Panc1 (cell line): ENCODE measurements at regions not wholly inside any gene's neighbourhood (a gene's known extent, or its start where the extent isn't known, plus 50 kb on each side); places are given as distances from the start of the nearest gene placed in this dataset.

Experiments used
- ATAC-seq: fragments of 200-7000 bp; cut with Tn5 transposase; 2 replicates; pipeline ENCODE4 v1.9.1; 2020; ENCODE audit warnings: mild to moderate bottlenecking, moderate library complexity
- BruUV-seq: library from RNA; stranded (reverse); fragments of 400-500 nt; replicated peaks from 2 replicates; lab custom pipeline; 2021; lab: Mats Ljungman, UMichigan
- CTCF ChIA-PET: fragments of 300-600 bp; sonication (Branson Sonifier 250); formaldehyde crosslinking; loops from one replicate; lab custom pipeline; 2022; ENCODE audit warnings: antibody characterized with exemption; lab: Charles Lee
- POLR2A ChIA-PET: fragments of 300-600 bp; sonication (Branson Sonifier 250); formaldehyde crosslinking; loops from one replicate; lab custom pipeline; 2022; ENCODE audit warnings: antibody characterized with exemption; lab: Charles Lee
- DNase-seq: peaks from one replicate; pipeline ENCODE4 v3.0.0-alpha.2; 2010; ENCODE audit warnings: low read depth, low spot score
- H3K27ac ChIP-seq: 2 replicates; pipeline ENCODE4 v1.5.1; 2011; ENCODE audit warnings: mild to moderate bottlenecking, low read length, inconsistent platforms
- H3K27me3 ChIP-seq: fragments of 200-500 bp; sonication (Bioruptor generic); 2 replicates; pipeline ENCODE4 v1.6.0; 2014; ENCODE audit warnings: low read length, inconsistent platforms; ENCODE audit not compliant: control insufficient read depth, insufficient read depth
- H3K36me3 ChIP-seq: fragments of 200-500 bp; sonication (Bioruptor generic); 2 replicates; pipeline ENCODE4 v1.5.1; 2014; ENCODE audit warnings: inconsistent platforms, mild to moderate bottlenecking, low read length, moderate library complexity; ENCODE audit not compliant: control insufficient read depth, insufficient read depth
- H3K4me1 ChIP-seq: 2 replicates; pipeline ENCODE4 v1.5.1; 2011; ENCODE audit warnings: inconsistent platforms, mild to moderate bottlenecking, low read length, moderate library complexity; ENCODE audit not compliant: control insufficient read depth, insufficient read depth
- H3K4me3 ChIP-seq, 2 experiments: 2 replicates each; pipeline ENCODE4 v1.5.1; 2011 to 2012; ENCODE audit warnings: low read depth in 2 of 2, low read length in 2 of 2, mild to moderate bottlenecking in 2 of 2, inconsistent platforms in 1 of 2, moderate library complexity in 1 of 2
- H3K9me3 ChIP-seq: fragments of 200-500 bp; sonication (Bioruptor generic); 2 replicates; pipeline ENCODE4 v1.5.1; 2014; ENCODE audit warnings: low read depth, mild to moderate bottlenecking, inconsistent platforms, low read length, moderate library complexity; ENCODE audit not compliant: control insufficient read depth, insufficient read depth
- POLR2AphosphoS5 ChIP-seq: IDR thresholded peaks from 2 replicates; pipeline ENCODE4 v1.6.1; 2012; ENCODE audit warnings: mild to moderate bottlenecking, low read depth, low read length, moderate library complexity
- SIN3A ChIP-seq: IDR thresholded peaks from 2 replicates; pipeline ENCODE4 v1.6.1; 2012; ENCODE audit warnings: low read depth, mild to moderate bottlenecking, low read length, moderate library complexity, borderline replicate concordance; ENCODE audit not compliant: insufficient read depth
- TCF7L2 ChIP-seq: IDR thresholded peaks from 2 replicates; pipeline ENCODE4 v1.6.1; 2011; ENCODE audit warnings: mild to moderate bottlenecking, low read depth, low read length, inconsistent platforms
- in situ Hi-C: cut with HindIII; loops from 2 replicates; pipeline ENCODE4 v1.10.0; 2016; ENCODE audit warnings: low sequenced_read_pairs, low pct_unique_long_range_greater_than_20kb
- intact Hi-C: fragments of 100-400 bp; cut with micrococcal nuclease; formaldehyde crosslinking; loops from one replicate; pipeline ENCODE4 v1.10.0; 2022; ENCODE audit not compliant: unreplicated experiment
- TF ChIP-seq, protein P1 (sequence below), 2 experiments: IDR thresholded peaks; 2 replicates each; pipeline ENCODE4 v1.6.1; 2011 to 2012; ENCODE audit warnings: low read depth in 2 of 2, control low read depth in 1 of 2, low read length in 1 of 2, mild to moderate bottlenecking in 1 of 2, moderate library complexity in 1 of 2; ENCODE audit not compliant: insufficient read depth in 1 of 2
- TF ChIP-seq, protein P2 (sequence below): fragments of 450-650 bp; IDR thresholded peaks from 2 replicates; pipeline ENCODE4 v1.5.1; 2017; ENCODE audit warnings: mild to moderate bottlenecking

GRCh38 chr2:184498936-184499335 is 99.4 kb upstream of the ZNF804A start:
- no TSS peak for BruUV-seq
- Histone ChIP-seq H3K27ac (no peak overlapping the region), H3K36me3 (no peaks in the 10 kb centered on the region), H3K4me1 (no peaks in the 10 kb centered on the region), H3K4me3 (no peak overlapping the region), H3K9me3 (no peaks in the 10 kb centered on the region), H3K27me3 (no peaks in the 10 kb centered on the region)
- CTCF ChIA-PET: no interaction called here
- POLR2A ChIA-PET: no interaction called here
- ATAC-seq (no peak), DNase-seq (no peak)
- in situ Hi-C loops (no loop called here), intact Hi-C loops (no loop called here)
- TF ChIP-seq, protein P1, sequence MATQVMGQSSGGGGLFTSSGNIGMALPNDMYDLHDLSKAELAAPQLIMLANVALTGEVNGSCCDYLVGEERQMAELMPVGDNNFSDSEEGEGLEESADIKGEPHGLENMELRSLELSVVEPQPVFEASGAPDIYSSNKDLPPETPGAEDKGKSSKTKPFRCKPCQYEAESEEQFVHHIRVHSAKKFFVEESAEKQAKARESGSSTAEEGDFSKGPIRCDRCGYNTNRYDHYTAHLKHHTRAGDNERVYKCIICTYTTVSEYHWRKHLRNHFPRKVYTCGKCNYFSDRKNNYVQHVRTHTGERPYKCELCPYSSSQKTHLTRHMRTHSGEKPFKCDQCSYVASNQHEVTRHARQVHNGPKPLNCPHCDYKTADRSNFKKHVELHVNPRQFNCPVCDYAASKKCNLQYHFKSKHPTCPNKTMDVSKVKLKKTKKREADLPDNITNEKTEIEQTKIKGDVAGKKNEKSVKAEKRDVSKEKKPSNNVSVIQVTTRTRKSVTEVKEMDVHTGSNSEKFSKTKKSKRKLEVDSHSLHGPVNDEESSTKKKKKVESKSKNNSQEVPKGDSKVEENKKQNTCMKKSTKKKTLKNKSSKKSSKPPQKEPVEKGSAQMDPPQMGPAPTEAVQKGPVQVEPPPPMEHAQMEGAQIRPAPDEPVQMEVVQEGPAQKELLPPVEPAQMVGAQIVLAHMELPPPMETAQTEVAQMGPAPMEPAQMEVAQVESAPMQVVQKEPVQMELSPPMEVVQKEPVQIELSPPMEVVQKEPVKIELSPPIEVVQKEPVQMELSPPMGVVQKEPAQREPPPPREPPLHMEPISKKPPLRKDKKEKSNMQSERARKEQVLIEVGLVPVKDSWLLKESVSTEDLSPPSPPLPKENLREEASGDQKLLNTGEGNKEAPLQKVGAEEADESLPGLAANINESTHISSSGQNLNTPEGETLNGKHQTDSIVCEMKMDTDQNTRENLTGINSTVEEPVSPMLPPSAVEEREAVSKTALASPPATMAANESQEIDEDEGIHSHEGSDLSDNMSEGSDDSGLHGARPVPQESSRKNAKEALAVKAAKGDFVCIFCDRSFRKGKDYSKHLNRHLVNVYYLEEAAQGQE (IDR thresholded peaks at IDR 0.05; ENCODE audit: insufficient read depth in 1 of 2, low read depth in 2 of 2, low read length in 1 of 2): no peak
- TF ChIP-seq SIN3A (no peak), TCF7L2 (no peak), POLR2AphosphoS5 (no peak)
- TF ChIP-seq, protein P2, sequence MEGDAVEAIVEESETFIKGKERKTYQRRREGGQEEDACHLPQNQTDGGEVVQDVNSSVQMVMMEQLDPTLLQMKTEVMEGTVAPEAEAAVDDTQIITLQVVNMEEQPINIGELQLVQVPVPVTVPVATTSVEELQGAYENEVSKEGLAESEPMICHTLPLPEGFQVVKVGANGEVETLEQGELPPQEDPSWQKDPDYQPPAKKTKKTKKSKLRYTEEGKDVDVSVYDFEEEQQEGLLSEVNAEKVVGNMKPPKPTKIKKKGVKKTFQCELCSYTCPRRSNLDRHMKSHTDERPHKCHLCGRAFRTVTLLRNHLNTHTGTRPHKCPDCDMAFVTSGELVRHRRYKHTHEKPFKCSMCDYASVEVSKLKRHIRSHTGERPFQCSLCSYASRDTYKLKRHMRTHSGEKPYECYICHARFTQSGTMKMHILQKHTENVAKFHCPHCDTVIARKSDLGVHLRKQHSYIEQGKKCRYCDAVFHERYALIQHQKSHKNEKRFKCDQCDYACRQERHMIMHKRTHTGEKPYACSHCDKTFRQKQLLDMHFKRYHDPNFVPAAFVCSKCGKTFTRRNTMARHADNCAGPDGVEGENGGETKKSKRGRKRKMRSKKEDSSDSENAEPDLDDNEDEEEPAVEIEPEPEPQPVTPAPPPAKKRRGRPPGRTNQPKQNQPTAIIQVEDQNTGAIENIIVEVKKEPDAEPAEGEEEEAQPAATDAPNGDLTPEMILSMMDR: no peak

DNA sequence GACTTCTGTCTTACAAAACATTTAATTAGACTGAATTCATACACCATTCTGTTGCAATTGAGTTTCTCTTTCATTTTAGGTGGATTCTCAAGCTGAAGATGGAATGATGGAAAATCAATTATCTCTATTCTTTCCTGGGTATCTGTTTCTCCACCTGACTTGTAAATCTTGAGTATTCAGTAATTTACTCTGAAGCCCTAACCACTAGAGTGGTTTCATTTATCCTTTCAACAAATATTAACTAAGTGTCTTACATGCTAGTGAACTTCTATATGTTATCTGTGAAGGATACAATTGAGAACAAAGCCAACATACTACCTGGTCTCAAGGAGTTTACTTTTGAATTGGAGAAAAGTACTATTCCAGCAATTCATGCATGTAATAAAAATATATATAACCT is 94.1 kb upstream of the ZNF804A start:
- in situ Hi-C loops (no loop called here), intact Hi-C loops (no loop called here)
- no peak for ATAC-seq
- Histone ChIP-seq H3K27me3 (no peaks in the 10 kb centered on the region), H3K9me3 (no peaks in the 10 kb centered on the region), H3K4me1 (no peaks in the 10 kb centered on the region), H3K27ac (no peak overlapping the region), H3K36me3 (no peaks in the 10 kb centered on the region), H3K4me3 (no peak overlapping the region)
- no peak for DNase-seq
- TF ChIP-seq, protein P2: no peak
- TF ChIP-seq TCF7L2: no peak
- TF ChIP-seq, protein P1 (IDR thresholded peaks at IDR 0.05; ENCODE audit: insufficient read depth in 1 of 2, low read depth in 2 of 2, low read length in 1 of 2): no peak
- no peak for TF ChIP-seq SIN3A
- no peak for TF ChIP-seq POLR2AphosphoS5
- POLR2A ChIA-PET: no interaction called here
- BruUV-seq: no TSS peak
- CTCF ChIA-PET: no interaction called here
